ENCODE measurements at regions not wholly inside any gene's neighbourhood (a gene's known extent, or its start where the extent isn't known, plus 50 kb on each side); places are given as distances from the start of the nearest gene placed in this dataset.
"Not testable (repeated sequence)": the region's sequence is repeated elsewhere in the genome, so short reads cannot be mapped to it uniquely, and the experiment has no call there.

DNA sequence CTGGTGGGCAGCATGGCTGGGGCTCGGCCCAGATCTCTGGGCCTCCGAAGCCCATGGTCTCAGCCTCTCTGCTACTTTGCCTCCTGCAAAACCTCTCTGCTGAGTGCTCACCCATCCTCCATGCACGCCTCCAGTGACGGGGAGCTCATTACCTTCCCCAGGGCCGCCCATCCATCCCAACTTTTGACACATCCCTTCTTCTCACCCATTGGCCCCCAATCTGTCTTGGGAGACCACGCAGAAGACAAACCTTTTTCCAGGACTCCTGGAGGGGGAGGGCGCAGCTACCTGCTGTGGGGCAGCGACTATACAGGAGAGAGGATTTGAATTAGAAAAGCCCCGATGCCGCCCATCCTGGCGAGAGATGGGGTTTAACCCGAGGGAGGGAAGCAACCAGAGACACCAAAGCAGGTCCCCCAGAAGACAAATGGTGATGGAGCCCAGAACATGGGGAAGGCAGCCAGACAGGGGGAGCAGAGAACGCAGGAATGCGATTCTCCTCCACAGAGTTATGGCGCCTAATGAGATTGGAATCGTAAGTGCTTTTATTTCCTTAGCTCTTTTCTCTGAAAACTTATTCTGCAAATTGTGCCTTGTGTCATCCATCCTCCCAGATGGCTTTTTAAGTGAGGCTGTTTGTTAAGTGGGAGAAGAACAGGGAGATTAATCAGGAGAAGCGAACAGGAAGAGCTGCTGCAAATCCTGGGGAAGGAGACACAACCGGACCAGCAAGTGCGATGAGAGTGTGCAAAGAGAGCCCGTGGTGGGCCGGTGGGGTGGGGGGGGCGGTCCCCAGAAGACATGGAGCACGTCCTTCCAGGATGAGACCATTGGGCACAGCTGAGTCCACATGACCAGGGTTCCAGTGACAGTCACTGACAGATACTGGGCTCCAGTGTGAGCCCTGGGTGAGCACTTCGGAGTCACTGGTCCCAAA is 623.5 kb downstream of the MATN1 start:
- no peak for ATAC-seq (ENCODE audit: low read depth in 2 of 2)
- no peak overlapping the region for H3K4me3 Mint-ChIP-seq
- no peak for DNase-seq
- no peaks in the 10 kb centered on the region for H3K36me3 ChIP-seq (ENCODE audit: control insufficient read depth, insufficient read depth, low read length)
- H3K27ac ChIP-seq (ENCODE audit: insufficient read depth, low read length, poor library complexity, severe bottlenecking) = no peak overlapping the region
- no peaks in the 10 kb centered on the region for H3K4me1 ChIP-seq (ENCODE audit: control insufficient read depth, insufficient read depth, low read length, poor library complexity, severe bottlenecking)
- H3K27me3 ChIP-seq (ENCODE audit: control insufficient read depth, insufficient read depth, low read length) = no peaks in the 10 kb centered on the region
- no peaks in the 10 kb centered on the region for H3K27me3 Mint-ChIP-seq
- H3K9me3 Mint-ChIP-seq = no peaks in the 10 kb centered on the region
- H3K36me3 Mint-ChIP-seq = no peaks in the 10 kb centered on the region
- H3K27ac Mint-ChIP-seq = no peak overlapping the region
- H3K9me3 ChIP-seq (ENCODE audit: control insufficient read depth in 2 of 2, low read length in 2 of 2) = no peaks in the 10 kb centered on the region
- no peaks in the 10 kb centered on the region for H3K4me1 Mint-ChIP-seq
- H3K4me3 ChIP-seq (ENCODE audit: low read depth, low read length) = no peak overlapping the region

DNA sequence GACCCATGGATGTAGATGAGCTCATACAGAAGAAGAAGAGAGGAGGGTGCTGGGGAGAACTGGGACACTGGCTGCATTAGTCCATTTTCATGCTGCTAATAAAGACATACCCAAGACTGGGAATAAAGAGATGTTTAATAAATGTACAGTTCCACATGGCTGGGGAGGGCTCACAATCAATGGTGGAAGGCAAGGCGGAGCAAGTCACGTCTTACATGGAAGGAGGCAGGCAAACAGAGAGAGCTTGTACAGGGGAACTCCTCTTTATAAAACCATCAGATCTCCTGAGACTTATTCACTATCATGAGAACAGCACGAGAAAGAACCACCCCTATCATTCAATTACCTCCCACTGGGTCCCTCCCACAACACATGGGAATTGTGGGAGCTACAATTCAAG is 625.5 kb downstream of the MATN1 start:
- H3K4me3 ChIP-seq (ENCODE audit: low read depth, low read length); H3K36me3 ChIP-seq (ENCODE audit: control insufficient read depth, insufficient read depth, low read length); DNase-seq; H3K4me1 ChIP-seq (ENCODE audit: control insufficient read depth, insufficient read depth, low read length, poor library complexity, severe bottlenecking); ATAC-seq (ENCODE audit: low read depth in 2 of 2); H3K27me3 ChIP-seq (ENCODE audit: control insufficient read depth, insufficient read depth, low read length); H3K27me3 Mint-ChIP-seq; H3K27ac ChIP-seq (ENCODE audit: insufficient read depth, low read length, poor library complexity, severe bottlenecking); H3K9me3 ChIP-seq (ENCODE audit: control insufficient read depth in 2 of 2, low read length in 2 of 2); H3K4me1 Mint-ChIP-seq; H3K4me3 Mint-ChIP-seq; H3K27ac Mint-ChIP-seq; H3K36me3 Mint-ChIP-seq: not testable (repeated sequence)
- peaks cover 0 to 11% (median 0%) of the 10 kb centered on the region in 7 donors for H3K9me3 Mint-ChIP-seq

DNA sequence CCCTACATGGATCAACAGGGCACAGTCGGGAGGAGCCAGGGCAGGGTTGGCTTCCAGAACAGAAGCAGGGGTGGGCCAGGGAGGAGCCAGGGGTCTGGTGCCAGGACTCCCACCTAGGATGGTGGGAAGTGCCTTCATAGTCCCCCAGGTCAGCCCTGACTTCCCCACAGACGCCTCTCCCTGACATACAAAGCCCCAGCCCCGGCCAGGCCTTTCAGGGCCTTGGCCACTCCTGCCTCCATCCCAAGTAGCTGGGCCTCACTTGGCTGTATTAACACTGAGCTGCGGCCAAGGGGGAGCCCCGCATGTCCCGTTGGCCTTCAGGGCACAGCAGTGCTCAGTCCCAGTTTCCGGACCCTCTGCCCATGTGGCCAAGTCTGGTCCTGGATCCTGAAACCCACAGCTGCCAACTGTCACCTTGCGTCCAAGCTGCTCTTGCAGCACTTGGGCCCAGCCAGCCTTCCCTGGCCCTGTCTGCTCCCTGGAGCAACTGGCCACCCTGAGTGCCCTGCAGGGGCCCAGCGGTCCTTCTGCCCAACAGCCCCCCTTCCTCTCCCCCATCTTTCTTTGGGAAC is 627.8 kb downstream of the MATN1 start:
- Mint-ChIP-seq H3K36me3 (peaks cover 4% of the 10 kb centered on the region), H3K4me1 (no peaks in the 10 kb centered on the region), H3K27me3 (no peaks in the 10 kb centered on the region), H3K9me3 (peaks cover 0 to 33% (median 7%) of the 10 kb centered on the region in 7 donors), H3K4me3 (no peak overlapping the region), H3K27ac (no peak overlapping the region)
- no peaks in the 10 kb centered on the region for H3K36me3 ChIP-seq (ENCODE audit: control insufficient read depth, insufficient read depth, low read length)
- peaks cover 11 to 21% of the 10 kb centered on the region in 2 experiments for H3K9me3 ChIP-seq (ENCODE audit: control insufficient read depth in 2 of 2, low read length in 2 of 2)
- no peaks in the 10 kb centered on the region for H3K4me1 ChIP-seq (ENCODE audit: control insufficient read depth, insufficient read depth, low read length, poor library complexity, severe bottlenecking)
- H3K27me3 ChIP-seq (ENCODE audit: control insufficient read depth, insufficient read depth, low read length) = no peaks in the 10 kb centered on the region
- no peak overlapping the region for H3K4me3 ChIP-seq (ENCODE audit: low read depth, low read length)
- no peak for ATAC-seq (ENCODE audit: low read depth in 2 of 2)
- H3K27ac ChIP-seq (ENCODE audit: insufficient read depth, low read length, poor library complexity, severe bottlenecking) = no peak overlapping the region
- DNase-seq = no peak

DNA sequence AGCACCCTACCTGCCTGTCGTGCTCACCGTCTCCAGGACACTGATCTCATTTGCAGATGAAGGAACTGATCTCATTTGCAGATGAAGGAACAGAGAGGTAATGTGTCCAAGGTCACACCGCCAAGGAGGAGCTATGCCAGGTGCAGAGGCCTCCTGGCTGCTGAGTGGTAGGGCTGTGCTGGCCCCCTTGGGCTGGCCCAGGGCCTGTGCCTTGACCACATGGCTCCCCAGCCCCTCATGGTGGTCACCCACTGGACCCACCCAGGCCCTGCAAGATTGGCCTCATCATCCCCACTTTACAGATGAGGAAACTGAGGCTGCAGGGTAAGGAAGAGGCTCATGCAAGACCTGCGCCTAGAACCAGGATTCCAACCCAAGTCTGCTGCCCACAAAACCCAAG is 628.3 kb downstream of the MATN1 start:
- H3K27ac Mint-ChIP-seq = no peak overlapping the region
- peaks cover 11 to 21% of the 10 kb centered on the region in 2 experiments for H3K9me3 ChIP-seq (ENCODE audit: control insufficient read depth in 2 of 2, low read length in 2 of 2)
- H3K36me3 Mint-ChIP-seq = peaks cover 4% of the 10 kb centered on the region
- H3K36me3 ChIP-seq (ENCODE audit: control insufficient read depth, insufficient read depth, low read length) = no peaks in the 10 kb centered on the region
- no peak overlapping the region for H3K4me3 ChIP-seq (ENCODE audit: low read depth, low read length)
- no peaks in the 10 kb centered on the region for H3K27me3 ChIP-seq (ENCODE audit: control insufficient read depth, insufficient read depth, low read length)
- no peak overlapping the region for H3K4me3 Mint-ChIP-seq
- no peak for DNase-seq
- ATAC-seq (ENCODE audit: low read depth in 2 of 2) = no peak
- no peaks in the 10 kb centered on the region for H3K27me3 Mint-ChIP-seq
- H3K4me1 Mint-ChIP-seq = no peaks in the 10 kb centered on the region
- H3K9me3 Mint-ChIP-seq = peaks cover 0 to 33% (median 7%) of the 10 kb centered on the region in 7 donors
- no peaks in the 10 kb centered on the region for H3K4me1 ChIP-seq (ENCODE audit: control insufficient read depth, insufficient read depth, low read length, poor library complexity, severe bottlenecking)
- no peak overlapping the region for H3K27ac ChIP-seq (ENCODE audit: insufficient read depth, low read length, poor library complexity, severe bottlenecking)

DNA sequence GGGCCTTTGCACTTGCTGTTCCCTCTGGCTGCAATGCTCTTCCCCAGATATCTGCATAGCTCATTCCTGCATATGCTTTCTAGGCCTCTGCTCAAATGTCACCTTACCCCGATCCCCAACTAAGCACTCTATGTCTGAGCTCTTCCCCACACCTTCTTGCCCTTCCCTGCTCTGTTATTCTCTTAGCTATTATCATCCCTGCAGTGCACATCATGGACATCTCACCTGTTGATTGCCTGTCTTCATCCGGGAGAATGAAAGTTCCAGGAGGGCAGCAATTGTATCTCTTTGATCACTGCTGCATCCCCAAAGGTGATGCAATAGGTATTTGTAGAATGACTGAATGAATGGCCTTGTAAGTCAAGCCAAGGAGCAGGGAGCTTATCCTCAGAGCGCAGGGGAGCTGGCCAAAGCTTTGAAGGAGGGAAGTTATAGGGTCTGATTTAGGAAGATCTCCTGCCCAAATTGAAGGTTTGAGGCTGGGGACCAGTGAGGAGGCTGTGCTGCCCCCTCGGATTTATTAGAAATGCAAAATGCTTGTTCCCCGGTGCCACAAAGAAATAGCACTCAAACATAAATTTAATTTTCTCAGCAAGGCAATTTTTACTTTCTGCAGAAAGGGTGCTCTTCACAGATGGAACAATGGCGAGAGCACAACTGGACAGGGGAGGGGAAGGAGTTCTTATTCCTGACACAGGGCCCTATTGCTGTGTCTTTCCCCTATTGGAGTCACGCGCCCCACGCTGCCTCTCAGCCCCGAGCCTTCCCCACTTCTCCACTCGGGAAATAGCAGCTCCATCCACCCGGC is 631.1 kb downstream of the MATN1 start:
- no peak overlapping the region for H3K27ac Mint-ChIP-seq
- Histone ChIP-seq H3K27me3 (ENCODE audit: control insufficient read depth, insufficient read depth, low read length) (no peaks in the 10 kb centered on the region), H3K4me3 (ENCODE audit: low read depth, low read length) (no peak overlapping the region), H3K9me3 (ENCODE audit: control insufficient read depth in 2 of 2, low read length in 2 of 2) (peaks cover 11 to 21% of the 10 kb centered on the region in 2 experiments), H3K27ac (ENCODE audit: insufficient read depth, low read length, poor library complexity, severe bottlenecking) (no peak overlapping the region), H3K36me3 (ENCODE audit: control insufficient read depth, insufficient read depth, low read length) (no peaks in the 10 kb centered on the region), H3K4me1 (ENCODE audit: control insufficient read depth, insufficient read depth, low read length, poor library complexity, severe bottlenecking) (no peaks in the 10 kb centered on the region)
- H3K27me3 Mint-ChIP-seq = peaks cover 5% of the 10 kb centered on the region
- no peaks in the 10 kb centered on the region for H3K4me1 Mint-ChIP-seq
- ATAC-seq (ENCODE audit: low read depth in 2 of 2) (no peak), DNase-seq (no peak)
- H3K36me3 Mint-ChIP-seq = peaks cover 4% of the 10 kb centered on the region
- peaks cover 0 to 33% (median 10%) of the 10 kb centered on the region in 7 donors for H3K9me3 Mint-ChIP-seq
- H3K4me3 Mint-ChIP-seq = no peak overlapping the region

DNA sequence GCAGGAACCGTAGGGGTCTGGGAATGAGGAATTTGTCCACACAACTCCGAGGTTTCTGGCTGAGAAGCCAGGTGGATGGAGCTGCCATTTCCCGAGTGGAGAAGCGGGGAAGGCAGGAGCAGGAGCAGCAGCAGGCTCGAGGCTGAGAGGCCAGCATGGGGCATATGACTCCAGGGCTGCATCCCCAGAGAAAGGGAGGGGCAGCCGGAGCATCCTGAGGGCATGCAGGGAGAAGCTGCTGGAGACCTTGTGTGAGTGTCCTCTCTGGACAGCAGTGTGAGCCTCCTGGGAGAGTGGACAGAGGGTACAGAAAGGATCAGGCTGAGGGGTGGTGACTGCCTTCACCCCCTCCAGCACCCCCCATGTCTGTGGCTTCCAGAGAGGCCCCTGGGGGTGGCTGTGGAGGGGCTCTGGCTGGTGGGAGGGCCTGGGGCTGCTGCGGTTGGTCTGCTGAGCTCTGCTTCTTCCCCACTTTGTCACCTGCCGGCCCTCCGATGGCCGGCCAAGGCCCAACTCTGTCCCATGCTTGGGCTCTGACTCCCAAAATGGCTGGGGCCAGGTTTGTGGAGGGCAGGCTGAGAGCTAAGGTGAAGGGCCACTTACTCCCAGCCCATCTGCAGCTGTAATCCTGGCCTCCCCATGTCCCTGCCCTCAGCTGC is 633.1 kb downstream of the MATN1 start:
- H3K4me3 ChIP-seq (ENCODE audit: low read depth, low read length) = no peak overlapping the region
- Mint-ChIP-seq H3K36me3 (peaks cover 4% of the 10 kb centered on the region), H3K4me3 (no peak overlapping the region), H3K27ac (no peak overlapping the region), H3K9me3 (peaks cover 0 to 33% (median 10%) of the 10 kb centered on the region in 7 donors), H3K4me1 (peaks cover 0 to 2% (median 0%) of the 10 kb centered on the region in 4 donors), H3K27me3 (peaks cover 15% of the 10 kb centered on the region)
- H3K4me1 ChIP-seq (ENCODE audit: control insufficient read depth, insufficient read depth, low read length, poor library complexity, severe bottlenecking) = no peaks in the 10 kb centered on the region
- no peak overlapping the region for H3K27ac ChIP-seq (ENCODE audit: insufficient read depth, low read length, poor library complexity, severe bottlenecking)
- H3K9me3 ChIP-seq (ENCODE audit: control insufficient read depth in 2 of 2, low read length in 2 of 2) = peaks cover 11 to 21% of the 10 kb centered on the region in 2 experiments
- H3K36me3 ChIP-seq (ENCODE audit: control insufficient read depth, insufficient read depth, low read length) = no peaks in the 10 kb centered on the region
- ATAC-seq (ENCODE audit: low read depth in 2 of 2) (no peak), DNase-seq (no peak)
- H3K27me3 ChIP-seq (ENCODE audit: control insufficient read depth, insufficient read depth, low read length) = no peaks in the 10 kb centered on the region

DNA sequence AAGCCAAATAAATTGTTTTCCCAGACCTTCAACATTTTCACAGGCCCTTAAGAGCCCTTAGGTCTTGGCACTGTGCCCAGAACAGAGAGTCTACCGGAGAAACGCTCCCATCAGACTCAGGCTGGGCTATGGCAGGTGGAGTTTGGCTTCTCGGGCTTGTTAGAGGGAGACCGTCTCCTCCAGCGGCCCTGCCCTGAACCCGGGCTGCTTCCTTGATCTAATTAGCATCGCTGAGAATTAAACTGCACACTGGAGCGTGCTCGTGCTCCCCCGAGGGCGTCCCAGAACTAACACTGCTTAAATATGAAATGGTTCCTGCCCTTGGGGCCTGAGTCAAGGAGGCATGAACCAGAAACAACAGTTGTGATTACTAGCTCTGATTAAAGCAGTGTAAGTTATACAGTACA is 634.4 kb downstream of the MATN1 start:
- H3K36me3 Mint-ChIP-seq = peaks cover 4% of the 10 kb centered on the region

More for the DNA sequence above, 634.4 kb downstream of the MATN1 start:
- Histone ChIP-seq H3K36me3 (ENCODE audit: control insufficient read depth, insufficient read depth, low read length) (no peaks in the 10 kb centered on the region), H3K4me1 (ENCODE audit: control insufficient read depth, insufficient read depth, low read length, poor library complexity, severe bottlenecking) (no peaks in the 10 kb centered on the region), H3K4me3 (ENCODE audit: low read depth, low read length) (no peak overlapping the region), H3K9me3 (ENCODE audit: control insufficient read depth in 2 of 2, low read length in 2 of 2) (peaks cover 11 to 21% of the 10 kb centered on the region in 2 experiments), H3K27ac (ENCODE audit: insufficient read depth, low read length, poor library complexity, severe bottlenecking) (no peak overlapping the region), H3K27me3 (ENCODE audit: control insufficient read depth, insufficient read depth, low read length) (no peaks in the 10 kb centered on the region)
- DNase-seq (no peak), ATAC-seq (ENCODE audit: low read depth in 2 of 2) (no peak)
- Mint-ChIP-seq H3K27me3 (peaks cover 15% of the 10 kb centered on the region), H3K27ac (no peak overlapping the region), H3K4me1 (peaks cover 0 to 2% (median 0%) of the 10 kb centered on the region in 4 donors), H3K9me3 (peaks cover 0 to 32% (median 10%) of the 10 kb centered on the region in 7 donors), H3K4me3 (no peak overlapping the region)
